LNCAP (cell line): ENCODE measurements at regions not wholly inside any gene's neighbourhood (a gene's known extent, or its start where the extent isn't known, plus 50 kb on each side); places are given as distances from the start of the nearest gene placed in this dataset.

ENCODE experiments used
- CTCF ChIP-seq: fragments of 450-650 bp; IDR thresholded peaks from 2 replicates; pipeline ENCODE4 v1.5.1; 2017; ENCODE audit warnings: mild to moderate bottlenecking

GRCh38 chr13:76160506-76160905 is 524.4 kb downstream of the LMO7 start:
- TF ChIP-seq CTCF: no peak

GRCh38 chr13:76157926-76158325 is 521.8 kb downstream of the LMO7 start:
- TF ChIP-seq CTCF: no peak

- no peak for TF ChIP-seq CTCF
These were observed 517.1 kb downstream of the LMO7 start for GRCh38 chr13:76153239-76153638.

- no peak for TF ChIP-seq CTCF
These were observed 512.8 kb downstream of the LMO7 start for GRCh38 chr13:76148926-76149325.

- no peak for TF ChIP-seq CTCF
These were observed 512.2 kb downstream of the LMO7 start for GRCh38 chr13:76148374-76148773.

GRCh38 chr13:76132532-76132931 is 496.4 kb downstream of the LMO7 start:
- no peak for TF ChIP-seq CTCF

- no peak for TF ChIP-seq CTCF
These were observed 495.4 kb downstream of the LMO7 start for GRCh38 chr13:76131551-76131950.

GRCh38 chr13:76129305-76130000 is 493.3 kb downstream of the LMO7 start:
- no peak for TF ChIP-seq CTCF
